ENCODE measurements at regions not wholly inside any gene's neighbourhood (a gene's known extent, or its start where the extent isn't known, plus 50 kb on each side); places are given as distances from the start of the nearest gene placed in this dataset.

- no peak overlapping the region for H2BK12ac ChIP-seq (ENCODE audit: low read depth, low read length)
- no peak overlapping the region for H4K5ac ChIP-seq (ENCODE audit: insufficient read length, low read depth, low read length)
- H3K4ac ChIP-seq (replicated peaks; ENCODE audit: insufficient read length, low read depth, low read length) = no peak overlapping the region
- H3K9me3 ChIP-seq (ENCODE audit: insufficient read depth in 2 of 2, low read depth in 1 of 2, low read length in 1 of 2) = no peaks in the 10 kb centered on the region
- no peaks in the 10 kb centered on the region for H3K79me1 ChIP-seq (ENCODE audit: low read depth, low read length)
- H3K79me2 ChIP-seq (ENCODE audit: control insufficient read depth in 1 of 2, insufficient read depth in 2 of 2, low read length in 2 of 2) = no peaks in the 10 kb centered on the region
- H3K9ac ChIP-seq (replicated peaks in 1 of 4; ENCODE audit: extremely low read depth in 1 of 4, low read depth in 3 of 4, low read length in 3 of 4) = no peak overlapping the region
- H3K23me2 ChIP-seq (ENCODE audit: low read depth, low read length) = no peaks in the 10 kb centered on the region
- ChIA-PET POLR2A (ENCODE audit: partially characterized antibody) (no interaction called here), CTCF (ENCODE audit: partially characterized antibody) (interaction anchor here (0.5 to 0.7 kb wide), 2 partner anchors 11 to 563 kb away, joined by 3 to 4 read pairs; no protein-coding TSS in a partner anchor)
- H4K20me1 ChIP-seq (replicated peaks in 1 of 2; ENCODE audit: control insufficient read depth in 1 of 2, insufficient read depth in 2 of 2, low read length in 2 of 2) = no peaks in the 10 kb centered on the region
- H2BK15ac ChIP-seq (ENCODE audit: low read length) = no peak overlapping the region
- 86 to 100% methylated on average over 1 to 4 of the region's 4 CpGs for WGBS, 2 experiments (ENCODE audit: extremely low coverage in 1 of 2, insufficient coverage in 1 of 2, insufficient read length in 1 of 2, insufficient replicate concordance in 2 of 2, low coverage in 1 of 2, low lambda C conversion rate in 2 of 2, missing lambda C conversion rate in 1 of 2)
- no peak overlapping the region for H3K27ac ChIP-seq (ENCODE audit: low read depth, low read length)
- H3K4me2 ChIP-seq (ENCODE audit: insufficient read depth in 1 of 2, low read depth in 2 of 2, low read length in 2 of 2) = no peak overlapping the region
- no peaks in the 10 kb centered on the region for H3K36me3 ChIP-seq (ENCODE audit: control insufficient read depth in 2 of 4, insufficient read depth in 4 of 4, low read length in 3 of 4)
- H4K8ac ChIP-seq (ENCODE audit: extremely low read depth, insufficient read depth, low read length) = no peak overlapping the region
- DNase-seq (ENCODE audit: low read depth in 1 of 2, low spot score in 2 of 2) (no peak), FAIRE-seq (no peak)
- no peak overlapping the region for H2AK5ac ChIP-seq (ENCODE audit: low read depth, low read length)
- H4K91ac ChIP-seq (replicated peaks; ENCODE audit: insufficient read length, low read length) = no peak overlapping the region
- no peak overlapping the region for H3K56ac ChIP-seq (replicated peaks; ENCODE audit: insufficient read length, low read depth, low read length)
- no peak overlapping the region for H2BK5ac ChIP-seq (ENCODE audit: low read depth, low read length)
- no peaks in the 10 kb centered on the region for H3K4me1 ChIP-seq (replicated peaks in 1 of 4; ENCODE audit: control insufficient read depth in 3 of 4, insufficient read depth in 4 of 4, low read length in 3 of 4)
- no peak overlapping the region for H3K4me3 ChIP-seq (ENCODE audit: extremely low read depth in 1 of 4, insufficient read depth in 2 of 4, low read depth in 3 of 4, low read length in 4 of 4)
- H2BK20ac ChIP-seq (ENCODE audit: low read length) = no peak overlapping the region
- no peak overlapping the region for H3K23ac ChIP-seq (ENCODE audit: insufficient read length)
- H3K14ac ChIP-seq (ENCODE audit: insufficient read length) = no peak overlapping the region
- no peak overlapping the region for H3K18ac ChIP-seq (ENCODE audit: extremely low read depth, low read length)
- H2BK120ac ChIP-seq (replicated peaks; ENCODE audit: low read depth, low read length) = no peak overlapping the region
- no peaks in the 10 kb centered on the region for H3K27me3 ChIP-seq (replicated peaks in 1 of 4; ENCODE audit: control insufficient read depth in 3 of 4, extremely low read depth in 1 of 4, insufficient read depth in 3 of 4, low read length in 3 of 4)
- no peak overlapping the region for H2AFZ ChIP-seq (ENCODE audit: low read length)
- TF ChIP-seq TAF7 (optimal IDR thresholded peaks at IDR 0.05; ENCODE audit: borderline replicate concordance, low read depth, low read length) (no peak), RBBP5 (IDR thresholded peaks at IDR 0.05; ENCODE audit: borderline replicate concordance, low read depth, low read length) (no peak), JUN (IDR thresholded peaks at IDR 0.05; ENCODE audit: low read depth, low read length) (no peak), SIRT6 (IDR thresholded peaks at IDR 0.05; ENCODE audit: low read length) (no peak), BACH1 (IDR thresholded peaks at IDR 0.05; ENCODE audit: low read length) (no peak), TEAD4 (IDR thresholded peaks at IDR 0.05; ENCODE audit: low read depth, low read length) (no peak), POU5F1 (IDR thresholded peaks at IDR 0.05; ENCODE audit: low read depth, low read length) (no peak), NRF1 (IDR thresholded peaks at IDR 0.05; ENCODE audit: low read depth, low read length) (no peak), HDAC2 (IDR thresholded peaks at IDR 0.05; ENCODE audit: borderline replicate concordance in 1 of 2, low read depth in 2 of 2, low read length in 2 of 2) (no peak), JUND (IDR thresholded peaks at IDR 0.05; ENCODE audit: low read length) (no peak), EZH2 (IDR thresholded peaks at IDR 0.05; ENCODE audit: low read depth, low read length, severe bottlenecking) (no peak), CBX8 (IDR thresholded peaks at IDR 0.05; ENCODE audit: borderline replicate concordance, low read depth, low read length) (no peak), RAD21 (IDR thresholded peaks at IDR 0.05 in 1 of 2, conservative IDR thresholded peaks at IDR 0.05 in 1 of 2; ENCODE audit: low read depth in 2 of 2, low read length in 2 of 2) (no peak), POLR2A (IDR thresholded peaks at IDR 0.05; ENCODE audit: control extremely low read depth in 1 of 2, low read depth in 2 of 2, low read length in 2 of 2) (no peak)
Observed at GRCh38 chr1:218823291-218823900, 350.3 kb upstream of the LYPLAL1 start.
